NT2/D1 (cell line): ENCODE measurements at regions not wholly inside any gene's neighbourhood (a gene's known extent, or its start where the extent isn't known, plus 50 kb on each side); places are given as distances from the start of the nearest gene placed in this dataset.
"Not testable (repeated sequence)": the region's sequence is repeated elsewhere in the genome, so short reads cannot be mapped to it uniquely, and the experiment has no call there.

ENCODE experiments used
- DNase-seq: peaks from one replicate; pipeline ENCODE4 v3.0.0-alpha.2; 2011; ENCODE audit warnings: low read depth, low spot score
- H3K27me3 ChIP-seq: 2 replicates; pipeline ENCODE4 v1.6.0; 2011; ENCODE audit warnings: mild to moderate bottlenecking; ENCODE audit not compliant: insufficient read length, insufficient read depth
- H3K36me3 ChIP-seq: 2 replicates; pipeline ENCODE4 v1.6.1; 2011; ENCODE audit warnings: mild to moderate bottlenecking, low read length, mixed read lengths; ENCODE audit not compliant: insufficient read depth, insufficient read length
- H3K4me1 ChIP-seq: 2 replicates; pipeline ENCODE4 v1.5.1; 2011; ENCODE audit not compliant: insufficient read depth, insufficient read length
- H3K4me3 ChIP-seq: 2 replicates; pipeline ENCODE4 v1.5.1; 2011; ENCODE audit warnings: low read depth; ENCODE audit not compliant: insufficient read length
- H3K9ac ChIP-seq: 2 replicates; pipeline ENCODE4 v1.6.0; 2011; ENCODE audit warnings: low read depth; ENCODE audit not compliant: insufficient read length
- H3K9me3 ChIP-seq: 2 replicates; pipeline ENCODE4 v1.5.1; 2011; ENCODE audit warnings: mild to moderate bottlenecking, low read length; ENCODE audit not compliant: insufficient read depth
- SUZ12 ChIP-seq: IDR thresholded peaks from 2 replicates; pipeline ENCODE4 v1.6.1; 2011; ENCODE audit not compliant: insufficient read length, insufficient read depth; ENCODE audit errors: extremely low read depth
- YY1 ChIP-seq: IDR thresholded peaks from 2 replicates; pipeline ENCODE4 v1.6.1; 2011; ENCODE audit not compliant: insufficient read length, insufficient read depth
- ZNF274 ChIP-seq: IDR thresholded peaks from 2 replicates; pipeline ENCODE4 v1.6.1; 2011; ENCODE audit warnings: mild to moderate bottlenecking, low read depth, low read length

GRCh38 chr1:238722812-238723211 is 663.6 kb upstream of the CHRM3 start:
- DNase-seq, result no peak
- H3K9ac ChIP-seq, result no peak overlapping the region
- no peak for TF ChIP-seq YY1
- TF ChIP-seq ZNF274, result no peak
- TF ChIP-seq SUZ12, result no peak
- H3K4me1 ChIP-seq, result no peaks in the 10 kb centered on the region
- no peaks in the 10 kb centered on the region for H3K36me3 ChIP-seq
- peaks cover 6% of the 10 kb centered on the region; the same call in 1 of the 2 replicates for H3K9me3 ChIP-seq
- H3K4me3 ChIP-seq, result no peak overlapping the region
- no peaks in the 10 kb centered on the region for H3K27me3 ChIP-seq

GRCh38 chr1:238710697-238711096 is 675.7 kb upstream of the CHRM3 start:
- Histone ChIP-seq H3K9me3 (no peaks in the 10 kb centered on the region), H3K36me3 (no peaks in the 10 kb centered on the region), H3K4me3 (no peak overlapping the region), H3K27me3 (no peaks in the 10 kb centered on the region), H3K4me1 (no peaks in the 10 kb centered on the region), H3K9ac (no peak overlapping the region)
- peak; percentile 6 for DNase-seq
- TF ChIP-seq ZNF274, result no peak
- TF ChIP-seq YY1, result no peak
- no peak for TF ChIP-seq SUZ12

DNA sequence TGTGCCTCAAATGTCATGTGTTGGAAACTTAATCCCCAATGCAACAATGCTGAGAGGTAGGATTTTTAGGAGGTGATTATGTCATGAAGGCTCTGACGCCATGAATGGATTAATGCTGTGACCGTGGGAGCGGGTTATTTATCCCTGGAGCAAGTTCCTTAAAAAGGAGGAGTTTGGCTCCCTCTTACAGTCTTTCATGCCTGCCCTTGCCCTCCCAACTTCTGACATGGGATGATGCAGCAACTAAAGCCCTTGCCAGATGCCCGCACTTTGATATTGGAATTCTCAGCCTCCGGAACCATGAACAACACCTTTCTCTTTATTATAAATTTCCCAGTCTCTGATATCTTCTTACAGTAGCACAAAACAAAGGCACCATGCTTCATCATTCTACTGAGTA is 685.3 kb upstream of the CHRM3 start:
- Histone ChIP-seq H3K27me3 (no peaks in the 10 kb centered on the region), H3K36me3 (no peaks in the 10 kb centered on the region), H3K9ac (no peak overlapping the region), H3K4me3 (no peak overlapping the region), H3K4me1 (no peaks in the 10 kb centered on the region), H3K9me3 (no peaks in the 10 kb centered on the region)
- no peak for DNase-seq
- TF ChIP-seq ZNF274 (no peak), SUZ12 (no peak), YY1 (no peak)

DNA sequence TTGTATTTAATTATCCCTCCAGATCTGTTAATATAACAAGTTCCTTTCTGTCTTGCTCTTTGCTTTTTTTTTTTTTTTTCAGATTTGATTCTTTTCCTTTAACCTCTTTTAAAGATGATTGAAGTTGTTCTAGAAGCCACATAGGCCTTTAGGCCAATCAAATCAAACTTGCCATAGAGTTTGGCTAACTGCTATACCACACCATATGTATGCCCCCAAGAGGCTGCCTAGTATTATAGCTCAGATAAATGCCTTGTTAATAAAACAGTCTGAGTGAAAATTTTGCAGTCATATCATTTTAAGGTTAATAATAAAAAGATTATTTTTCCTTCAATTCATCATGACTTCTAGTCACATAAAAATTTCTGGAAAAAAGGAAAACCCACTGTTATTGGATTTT is 696.0 kb upstream of the CHRM3 start:
- Histone ChIP-seq H3K4me3 (no peak overlapping the region), H3K27me3 (no peaks in the 10 kb centered on the region), H3K36me3 (no peaks in the 10 kb centered on the region), H3K4me1 (no peaks in the 10 kb centered on the region), H3K9ac (no peak overlapping the region), H3K9me3 (no peaks in the 10 kb centered on the region)
- TF ChIP-seq YY1, result no peak
- TF ChIP-seq SUZ12, result no peak
- no peak for TF ChIP-seq ZNF274
- no peak for DNase-seq

- not testable (repeated sequence) for H3K4me1 ChIP-seq, DNase-seq, H3K4me3 ChIP-seq, H3K36me3 ChIP-seq, H3K9me3 ChIP-seq, H3K9ac ChIP-seq, H3K27me3 ChIP-seq
Measured at GRCh38 chr1:238684576-238684975, 701.8 kb upstream of the CHRM3 start.

- no peak overlapping the region for H3K9ac ChIP-seq
- no peak overlapping the region for H3K4me3 ChIP-seq
- no peaks in the 10 kb centered on the region for H3K9me3 ChIP-seq
- DNase-seq, result no peak
- no peaks in the 10 kb centered on the region for H3K4me1 ChIP-seq
- H3K27me3 ChIP-seq, result no peaks in the 10 kb centered on the region
- no peaks in the 10 kb centered on the region for H3K36me3 ChIP-seq
- TF ChIP-seq YY1, result no peak
- TF ChIP-seq SUZ12, result no peak
- TF ChIP-seq ZNF274, result no peak
Measured at GRCh38 chr1:238681451-238681850, 704.9 kb upstream of the CHRM3 start.

GRCh38 chr1:238681021-238681420 is 705.3 kb upstream of the CHRM3 start:
- Histone ChIP-seq H3K4me1 (no peaks in the 10 kb centered on the region), H3K9ac (no peak overlapping the region), H3K27me3 (no peaks in the 10 kb centered on the region), H3K9me3 (no peaks in the 10 kb centered on the region), H3K36me3 (no peaks in the 10 kb centered on the region), H3K4me3 (no peak overlapping the region)
- TF ChIP-seq ZNF274, result no peak
- no peak for TF ChIP-seq YY1
- no peak for TF ChIP-seq SUZ12
- no peak for DNase-seq

DNA sequence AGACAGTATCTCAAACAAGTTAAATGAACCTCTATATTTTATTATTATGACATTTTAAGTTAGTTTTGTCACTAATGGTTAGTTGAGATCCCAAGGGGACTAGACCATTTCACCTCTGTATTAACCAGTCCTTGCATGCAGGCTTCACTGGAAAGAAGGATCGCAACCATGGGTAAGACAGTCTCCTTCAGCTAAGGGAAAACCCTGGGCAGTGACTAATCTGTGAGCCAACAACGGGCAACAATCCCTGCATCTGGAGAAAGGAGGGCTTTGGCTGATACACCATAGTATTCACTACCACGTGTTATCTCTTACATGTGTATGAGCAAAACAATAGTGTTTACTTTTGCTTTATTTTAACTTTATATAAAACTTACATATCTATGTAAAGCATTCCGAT is 708.8 kb upstream of the CHRM3 start:
- Histone ChIP-seq H3K36me3 (no peaks in the 10 kb centered on the region), H3K4me1 (no peaks in the 10 kb centered on the region), H3K27me3 (no peaks in the 10 kb centered on the region), H3K9ac (no peak overlapping the region), H3K4me3 (no peak overlapping the region), H3K9me3 (no peaks in the 10 kb centered on the region)
- no peak for TF ChIP-seq ZNF274
- no peak for TF ChIP-seq YY1
- no peak for TF ChIP-seq SUZ12
- no peak for DNase-seq
